HG02870 (cell line): ENCODE measurements at regions not wholly inside any gene's neighbourhood (a gene's known extent, or its start where the extent isn't known, plus 50 kb on each side); places are given as distances from the start of the nearest gene placed in this dataset.
A peak's percentile ranks its signal among the peaks of the same experiment; 100 is the strongest.

Experiments used
- ATAC-seq: cut with Tn5 transposase; IDR thresholded peaks from one replicate; pipeline ENCODE4 v1.9.1; 2021; ENCODE audit warnings: mild to moderate bottlenecking, moderate library complexity; ENCODE audit not compliant: unreplicated experiment

DNA sequence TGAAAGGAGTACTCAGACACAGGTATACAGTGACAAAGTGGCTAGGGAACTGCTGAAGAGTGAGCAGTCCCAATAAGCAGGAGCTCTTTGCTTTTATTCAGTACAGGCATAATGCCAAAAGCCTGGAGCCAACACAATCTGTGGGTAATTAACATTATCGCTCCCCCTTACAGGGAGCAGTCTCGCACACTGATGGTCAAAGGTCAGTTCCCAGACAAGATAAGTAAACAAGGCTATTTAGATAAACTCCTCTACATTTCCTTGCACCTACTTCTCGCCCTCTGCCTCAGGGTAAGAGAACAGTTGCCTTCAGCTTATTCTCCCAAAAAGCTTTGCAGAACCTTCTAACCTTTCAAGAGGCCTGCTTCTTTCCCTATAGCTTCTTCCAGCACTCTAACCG, 73.9 kb upstream of the TAF9B start:
- ATAC-seq, result no peak

DNA sequence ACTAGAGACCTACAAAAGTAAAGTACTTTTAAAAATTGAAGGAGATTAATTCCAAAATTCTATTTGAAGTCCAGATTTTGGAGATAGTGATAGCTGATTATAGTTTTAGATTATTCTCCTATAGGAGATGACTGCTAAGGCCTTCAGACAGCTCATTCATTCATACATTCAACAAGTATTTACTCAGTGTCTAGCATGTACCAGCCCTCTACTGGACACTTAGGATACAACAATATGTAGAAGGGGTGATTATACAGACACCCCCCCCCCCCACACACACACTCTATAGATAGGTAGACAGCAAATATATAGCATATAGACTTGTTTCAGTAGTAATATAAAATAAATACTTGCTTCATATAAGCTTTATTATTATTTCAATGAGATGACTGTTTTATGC, 60.4 kb upstream of the TAF9B start:
- ATAC-seq, result peak; percentile 57
